Endothelial cell of umbilical vein (primary cell): ENCODE measurements at regions not wholly inside any gene's neighbourhood (a gene's known extent, or its start where the extent isn't known, plus 50 kb on each side); places are given as distances from the start of the nearest gene placed in this dataset.

Experiments
- BruUV-seq: library from RNA; stranded (reverse); fragments of 400-500 nt; replicated peaks from 2 replicates; lab custom pipeline; 2021; lab: Mats Ljungman, UMichigan
- CTCF ChIA-PET: fragments of 300-600, 350-600 bp; sonication (Branson Sonifier 250); formaldehyde crosslinking; loops from one replicate; lab custom pipeline; 2021; ENCODE audit warnings: antibody characterized with exemption, inconsistent platforms; lab: Charles Lee
- POLR2A ChIA-PET: fragments of 300-600, 350-600 bp; sonication (Branson Sonifier 250); formaldehyde crosslinking; loops from one replicate; lab custom pipeline; 2021; ENCODE audit warnings: antibody characterized with exemption, inconsistent platforms; lab: Charles Lee
- DNase-seq: peaks from one replicate; pipeline ENCODE4 v3.0.0-alpha.2; 2011; ENCODE audit warnings: low read depth, low spot score
- FAIRE-seq: peaks from 2 replicates; lab custom pipeline; 2011; peaks lifted over from hg19 to GRCh38; lab: Jason Lieb, UNC
- H2AFZ ChIP-seq: 2 replicates; pipeline ENCODE4 v1.6.0; 2012; ENCODE audit warnings: low read depth, low read length, control low read depth, inconsistent platforms
- H3K27ac ChIP-seq: 2 replicates; pipeline ENCODE4 v1.5.1; 2011; ENCODE audit warnings: low read depth, mild to moderate bottlenecking, control low read depth, low read length, moderate library complexity; ENCODE audit not compliant: insufficient read depth
- H3K27me3 ChIP-seq, 2 experiments: 2 replicates each; pipeline versions ENCODE4 v1.6.0 to v1.6.1; 2011; ENCODE audit warnings: low read length in 2 of 2, mixed read lengths in 1 of 2; ENCODE audit not compliant: control insufficient read depth in 2 of 2, insufficient read depth in 2 of 2
- H3K36me3 ChIP-seq, 2 experiments: 2 replicates in 1 of 2; 3 replicates in 1 of 2; pipeline ENCODE4 v1.5.1; 2011; ENCODE audit warnings: low read length in 2 of 2, mild to moderate bottlenecking in 1 of 2, moderate library complexity in 1 of 2; ENCODE audit not compliant: control insufficient read depth in 2 of 2, insufficient read depth in 2 of 2; ENCODE audit errors: extremely low read depth in 1 of 2
- H3K4me1 ChIP-seq: 3 replicates; pipeline ENCODE4 v1.5.1; 2011; ENCODE audit warnings: mild to moderate bottlenecking, low read length; ENCODE audit not compliant: control insufficient read depth, insufficient read depth; ENCODE audit errors: extremely low read depth
- H3K4me2 ChIP-seq: 2 replicates; pipeline ENCODE4 v1.6.1; 2011; ENCODE audit warnings: low read length, control low read depth, mixed read lengths; ENCODE audit not compliant: insufficient read depth
- H3K4me3 ChIP-seq, 3 experiments: fragments of 200-600 bp in 1 of 3; sonication (generic), shearing (Covaris generic) in 1 of 3; replicated peaks in 1 of 3; 2 replicates each; pipeline ENCODE4 v1.5.1; 2011 to 2016; ENCODE audit warnings: control low read depth in 3 of 3, low read length in 3 of 3, mild to moderate bottlenecking in 2 of 3, inconsistent platforms in 1 of 3, low read depth in 1 of 3, moderate library complexity in 1 of 3; ENCODE audit not compliant: insufficient read depth in 1 of 3
- H3K79me2 ChIP-seq: 2 replicates; pipeline ENCODE4 v1.6.0; 2012; ENCODE audit warnings: low read length, inconsistent platforms; ENCODE audit not compliant: control insufficient read depth, insufficient read depth
- H3K9ac ChIP-seq: replicated peaks from 2 replicates; pipeline ENCODE3; 2011; ENCODE audit warnings: low read length, control low read depth; ENCODE audit not compliant: insufficient read depth; ENCODE audit errors: extremely low read depth
- H3K9me1 ChIP-seq: replicated peaks from 3 replicates; pipeline ENCODE4 v1.6.0; 2011; ENCODE audit warnings: mild to moderate bottlenecking, low read length; ENCODE audit not compliant: control insufficient read depth, insufficient read depth; ENCODE audit errors: extremely low read depth
- H3K9me3 ChIP-seq: replicated peaks from 2 replicates; pipeline ENCODE4 v1.5.1; 2012; ENCODE audit warnings: low read length, inconsistent platforms; ENCODE audit not compliant: control insufficient read depth, insufficient read depth
- H4K20me1 ChIP-seq: replicated peaks from 2 replicates; pipeline ENCODE3; 2011; ENCODE audit warnings: mild to moderate bottlenecking, low read length; ENCODE audit not compliant: control insufficient read depth, insufficient read depth; ENCODE audit errors: extremely low read depth
- CTCF ChIP-seq, 2 donors: IDR thresholded peaks; 1 replicate in 1 of 2; 2 replicates in 1 of 2; pipeline ENCODE4 v1.5.1; 2011; ENCODE audit warnings: low read length in 2 of 2, mild to moderate bottlenecking in 2 of 2, moderate library complexity in 2 of 2, control low read depth in 1 of 2, inconsistent platforms in 1 of 2, low read depth in 1 of 2; ENCODE audit not compliant: insufficient read depth in 1 of 2; ENCODE audit errors: extremely low read depth in 1 of 2
- EZH2 ChIP-seq: IDR thresholded peaks from 2 replicates; pipeline ENCODE4 v1.6.1; 2012; ENCODE audit warnings: borderline replicate concordance, low read depth, mild to moderate bottlenecking, moderate library complexity, low read length, inconsistent platforms; ENCODE audit not compliant: severe bottlenecking
- FOS ChIP-seq: IDR thresholded peaks from 2 replicates; pipeline ENCODE4 v1.6.1; 2011; ENCODE audit warnings: mild to moderate bottlenecking, low read length, moderate library complexity, borderline replicate concordance; ENCODE audit not compliant: insufficient read depth
- GATA2 ChIP-seq: IDR thresholded peaks from 2 replicates; pipeline ENCODE4 v1.7.0; 2011; ENCODE audit warnings: low read depth, mild to moderate bottlenecking, moderate library complexity, mixed read lengths, low read length; ENCODE audit not compliant: insufficient read length, insufficient read depth
- JUN ChIP-seq: IDR thresholded peaks from 2 replicates; pipeline ENCODE4 v1.6.1; 2011; ENCODE audit warnings: borderline replicate concordance, low read depth; ENCODE audit not compliant: insufficient read length, insufficient read depth
- MAX ChIP-seq: IDR thresholded peaks from 2 replicates; pipeline ENCODE4 v1.6.1; 2011; ENCODE audit not compliant: insufficient read depth, insufficient read length
- MYC ChIP-seq: IDR thresholded peaks from one replicate; pipeline ENCODE4 v1.6.1; 2011; ENCODE audit warnings: mild to moderate bottlenecking, low read depth, low read length
- POLR2A ChIP-seq: IDR thresholded peaks from 2 replicates; pipeline ENCODE4 v1.6.1; 2012; ENCODE audit warnings: low read depth, mild to moderate bottlenecking, control low read depth, low read length
- POLR2AphosphoS5 ChIP-seq: IDR thresholded peaks from 2 replicates; pipeline ENCODE4 v1.6.1; 2012; ENCODE audit warnings: low read depth, mild to moderate bottlenecking, control low read depth, low read length, moderate library complexity; ENCODE audit not compliant: insufficient read depth
- dilution Hi-C: fragments of 300-500 bp; cut with MboI; formaldehyde crosslinking; loops from one replicate; pipeline ENCODE4 v1.15.0; 2019; ENCODE audit warnings: low sequenced_read_pairs; ENCODE audit not compliant: extremely low pct_ligation_motif_present
- intact Hi-C: fragments of 100-400 bp; cut with micrococcal nuclease; formaldehyde crosslinking; loops from one replicate; pipeline ENCODE4 v1.10.0; 2022

- Histone ChIP-seq H3K79me2 (no peaks in the 10 kb centered on the region), H3K9me1 (no peaks in the 10 kb centered on the region), H3K27ac (no peak overlapping the region), H4K20me1 (no peaks in the 10 kb centered on the region), H3K27me3 (no peaks in the 10 kb centered on the region), H3K36me3 (no peaks in the 10 kb centered on the region), H2AFZ (no peak overlapping the region), H3K9ac (no peak overlapping the region), H3K4me2 (no peak overlapping the region), H3K4me3 (no peak overlapping the region), H3K9me3 (peaks cover 9% of the 10 kb centered on the region), H3K4me1 (no peaks in the 10 kb centered on the region)
- BruUV-seq: no TSS peak
- ChIA-PET CTCF (no interaction called here), POLR2A (no interaction called here)
- TF ChIP-seq POLR2A (no peak), CTCF (IDR thresholded peaks at IDR 0.05; ENCODE audit: extremely low read depth in 1 of 2, insufficient read depth in 1 of 2, low read depth in 1 of 2, low read length in 2 of 2) (no peak), MAX (no peak)
- DNase-seq (no peak), FAIRE-seq (no peak)
- intact Hi-C loops (no loop called here), dilution Hi-C loops (no loop called here)
These were observed 527.2 kb downstream of the TMEM114 start for GRCh38 chr16:8063159-8063558.

GRCh38 chr16:8062677-8063076 is 527.6 kb downstream of the TMEM114 start:
- intact Hi-C loops: no loop called here
- POLR2A ChIA-PET: no interaction called here
- dilution Hi-C loops: no loop called here

More at GRCh38 chr16:8062677-8063076, 527.6 kb downstream of the TMEM114 start:
- BruUV-seq: no TSS peak
- no peak overlapping the region for H3K9ac ChIP-seq
- DNase-seq (no peak), FAIRE-seq (no peak)
- CTCF ChIA-PET: no interaction called here
- H3K9me1 ChIP-seq: no peaks in the 10 kb centered on the region
- no peaks in the 10 kb centered on the region for H4K20me1 ChIP-seq
- H3K36me3 ChIP-seq: no peaks in the 10 kb centered on the region
- H2AFZ ChIP-seq: no peak overlapping the region
- TF ChIP-seq MYC (no peak), EZH2 (no peak), POLR2A (no peak), GATA2 (no peak), POLR2AphosphoS5 (no peak), CTCF (IDR thresholded peaks at IDR 0.05; ENCODE audit: extremely low read depth in 1 of 2, insufficient read depth in 1 of 2, low read depth in 1 of 2, low read length in 2 of 2) (no peak), FOS (no peak), MAX (no peak), JUN (no peak)
- no peak overlapping the region for H3K4me3 ChIP-seq
- H3K79me2 ChIP-seq: no peaks in the 10 kb centered on the region
- no peak overlapping the region for H3K4me2 ChIP-seq
- H3K4me1 ChIP-seq: no peaks in the 10 kb centered on the region
- no peaks in the 10 kb centered on the region for H3K27me3 ChIP-seq
- no peak overlapping the region for H3K27ac ChIP-seq
- H3K9me3 ChIP-seq: peaks cover 9% of the 10 kb centered on the region
